Globus pallidus (tissue), 1 donor: ENCODE measurements at regions not wholly inside any gene's neighbourhood (a gene's known extent, or its start where the extent isn't known, plus 50 kb on each side); places are given as distances from the start of the nearest gene placed in this dataset.

Experiments
- DNase-seq: peaks from one replicate; pipeline ENCODE4 v3.0.0-alpha.2; 2015; ENCODE audit warnings: low spot score

DNA sequence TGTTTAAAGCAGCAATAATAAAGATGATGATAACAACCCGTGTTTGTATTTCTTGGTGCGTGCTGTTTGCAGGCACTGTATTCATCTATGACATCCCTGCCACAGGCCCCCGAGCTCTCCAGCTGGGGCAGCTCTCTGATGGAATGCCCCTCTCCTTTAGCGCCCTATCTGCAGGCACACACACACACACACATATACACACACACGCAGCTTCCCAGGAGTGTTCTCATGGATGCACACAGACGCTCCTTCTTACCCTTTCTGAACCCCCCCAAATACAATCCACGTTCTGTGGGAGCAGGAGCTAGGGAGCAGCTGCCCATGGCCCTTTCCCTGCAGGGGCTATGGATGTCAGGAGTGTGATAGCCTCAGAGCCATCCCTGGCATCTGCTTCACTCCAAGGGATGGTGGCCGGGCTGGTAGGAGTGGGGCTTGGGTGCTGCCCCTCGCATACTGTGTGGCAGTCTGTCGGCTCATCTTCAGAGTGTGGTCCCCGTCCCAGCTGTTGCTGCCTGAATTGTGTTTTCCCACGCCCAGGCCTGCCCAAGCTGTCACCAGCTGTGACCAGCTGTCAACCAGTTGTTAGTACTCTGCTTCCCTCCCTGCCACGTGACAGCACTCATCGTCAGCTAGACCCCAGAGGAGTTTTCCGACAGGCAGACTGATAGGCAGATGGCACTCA, 50.8 kb upstream of the MYCN start:
- DNase-seq = no peak

GRCh38 chr2:15890124-15890754, 50.1 kb upstream of the MYCN start:
- no peak for DNase-seq
